ENCODE measurements at regions not wholly inside any gene's neighbourhood (a gene's known extent, or its start where the extent isn't known, plus 50 kb on each side); places are given as distances from the start of the nearest gene placed in this dataset.

DNA sequence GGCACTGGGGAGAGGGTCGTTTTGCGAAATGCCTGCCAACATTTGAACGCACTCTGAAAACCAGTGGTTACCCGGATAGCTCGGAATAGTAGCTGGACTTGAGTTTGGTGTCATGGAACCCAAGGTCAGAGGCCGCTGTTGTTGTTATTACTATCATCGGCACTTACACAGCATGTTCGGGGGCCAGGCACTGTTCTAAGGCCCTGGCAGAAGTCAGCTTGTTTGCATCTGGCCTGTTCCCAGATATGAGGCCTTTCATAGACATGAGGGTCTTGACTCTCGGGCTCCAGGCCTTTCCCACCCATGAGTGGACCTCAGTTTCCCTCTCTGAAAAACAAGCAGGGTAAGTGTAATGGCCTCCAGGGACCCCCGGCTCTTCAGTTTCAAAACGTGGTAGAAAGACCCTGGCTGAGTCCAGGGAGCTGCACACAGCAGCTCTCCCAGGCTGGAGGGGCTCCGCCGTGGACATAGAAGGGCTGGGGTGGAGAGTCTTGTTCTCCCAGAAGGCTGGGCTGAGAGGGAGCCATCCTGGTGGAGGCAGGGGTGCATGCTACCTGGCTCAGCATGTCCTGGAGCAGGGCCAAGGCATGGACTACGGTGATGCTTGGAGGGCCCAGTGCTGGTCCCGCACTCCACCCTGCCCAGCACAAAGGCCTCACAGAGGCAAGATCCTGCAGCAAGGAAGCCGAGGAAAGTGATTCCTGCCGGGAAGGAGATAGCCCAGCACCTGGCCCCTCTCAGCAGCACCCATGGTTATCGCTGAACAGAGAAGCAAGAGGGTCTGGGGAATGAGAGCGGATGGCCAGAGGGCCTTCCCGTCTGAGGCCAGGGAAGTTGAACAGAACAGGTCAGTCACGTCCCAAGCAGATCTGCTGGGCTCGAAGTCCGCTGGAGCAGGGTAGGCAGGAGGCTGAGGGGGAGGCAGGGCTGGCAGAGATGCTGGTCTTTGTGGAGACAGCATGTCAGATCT, 63.5 kb upstream of the C14orf180 start:
- Histone ChIP-seq H4K20me1 (ENCODE audit: insufficient read depth, poor library complexity, severe bottlenecking) (no peaks in the 10 kb centered on the region), H3K27me3 (no peaks in the 10 kb centered on the region), H3K4me2 (no peak overlapping the region), H3K9me2 (replicated peaks; ENCODE audit: insufficient read depth) (no peaks in the 10 kb centered on the region), H3K4me1 (ENCODE audit: insufficient read depth) (no peaks in the 10 kb centered on the region), H3K36me3 (replicated peaks; ENCODE audit: insufficient read depth, low read depth) (no peaks in the 10 kb centered on the region), H3K27ac (no peak overlapping the region), H2AFZ (no peak overlapping the region), H3K9me3 (ENCODE audit: low read depth) (no peaks in the 10 kb centered on the region), H3K4me3 (no peak overlapping the region), H3K79me2 (no peaks in the 10 kb centered on the region)
- no peak for DNase-seq (ENCODE audit: low spot score)
- TF ChIP-seq, protein P1, sequence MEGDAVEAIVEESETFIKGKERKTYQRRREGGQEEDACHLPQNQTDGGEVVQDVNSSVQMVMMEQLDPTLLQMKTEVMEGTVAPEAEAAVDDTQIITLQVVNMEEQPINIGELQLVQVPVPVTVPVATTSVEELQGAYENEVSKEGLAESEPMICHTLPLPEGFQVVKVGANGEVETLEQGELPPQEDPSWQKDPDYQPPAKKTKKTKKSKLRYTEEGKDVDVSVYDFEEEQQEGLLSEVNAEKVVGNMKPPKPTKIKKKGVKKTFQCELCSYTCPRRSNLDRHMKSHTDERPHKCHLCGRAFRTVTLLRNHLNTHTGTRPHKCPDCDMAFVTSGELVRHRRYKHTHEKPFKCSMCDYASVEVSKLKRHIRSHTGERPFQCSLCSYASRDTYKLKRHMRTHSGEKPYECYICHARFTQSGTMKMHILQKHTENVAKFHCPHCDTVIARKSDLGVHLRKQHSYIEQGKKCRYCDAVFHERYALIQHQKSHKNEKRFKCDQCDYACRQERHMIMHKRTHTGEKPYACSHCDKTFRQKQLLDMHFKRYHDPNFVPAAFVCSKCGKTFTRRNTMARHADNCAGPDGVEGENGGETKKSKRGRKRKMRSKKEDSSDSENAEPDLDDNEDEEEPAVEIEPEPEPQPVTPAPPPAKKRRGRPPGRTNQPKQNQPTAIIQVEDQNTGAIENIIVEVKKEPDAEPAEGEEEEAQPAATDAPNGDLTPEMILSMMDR (IDR thresholded peaks at IDR 0.05; ENCODE audit: poor library complexity) = no peak
- TF ChIP-seq EZH2phosphoT487 (IDR thresholded peaks at IDR 0.05; ENCODE audit: low read depth, severe bottlenecking, unreplicated experiment) (no peak), EZH2 (IDR thresholded peaks at IDR 0.05; ENCODE audit: borderline replicate concordance) (no peak)
- WGBS (ENCODE audit: low lambda C conversion rate, missing lambda C conversion rate) = 87% methylated on average over 23 of the region's 23 CpGs

DNA sequence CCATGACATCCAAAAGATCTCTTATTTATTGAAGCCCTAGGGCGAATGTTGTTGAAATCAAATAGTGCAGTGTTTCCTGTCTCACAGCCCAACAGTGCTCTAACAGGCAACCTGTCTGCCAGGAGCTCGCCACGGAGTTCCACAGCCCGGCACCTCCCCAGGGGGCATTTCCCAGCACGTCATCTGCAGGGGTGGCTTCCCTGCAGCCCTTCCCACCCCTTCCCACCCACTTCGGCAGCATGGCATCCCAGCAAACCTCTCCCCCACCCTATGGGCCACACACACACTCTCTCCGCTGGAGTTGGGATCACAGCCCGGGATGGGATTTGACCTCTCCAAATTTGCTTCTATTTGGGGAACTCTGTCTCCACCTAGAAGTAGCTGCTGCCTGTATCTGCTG, 62.7 kb upstream of the C14orf180 start:
- no peaks in the 10 kb centered on the region for H3K27me3 ChIP-seq
- 59% methylated on average over 8 of the region's 8 CpGs for WGBS (ENCODE audit: low lambda C conversion rate, missing lambda C conversion rate)
- TF ChIP-seq, protein P1 (IDR thresholded peaks at IDR 0.05; ENCODE audit: poor library complexity) = no peak
- TF ChIP-seq EZH2 (IDR thresholded peaks at IDR 0.05; ENCODE audit: borderline replicate concordance) (no peak), EZH2phosphoT487 (IDR thresholded peaks at IDR 0.05; ENCODE audit: low read depth, severe bottlenecking, unreplicated experiment) (no peak)
- no peaks in the 10 kb centered on the region for H3K79me2 ChIP-seq
- no peak overlapping the region for H3K4me3 ChIP-seq
- H3K4me2 ChIP-seq = no peak overlapping the region
- no peaks in the 10 kb centered on the region for H3K36me3 ChIP-seq (replicated peaks; ENCODE audit: insufficient read depth, low read depth)
- no peak overlapping the region for H3K27ac ChIP-seq
- no peak overlapping the region for H2AFZ ChIP-seq
- no peaks in the 10 kb centered on the region for H3K4me1 ChIP-seq (ENCODE audit: insufficient read depth)
- H3K9me2 ChIP-seq (replicated peaks; ENCODE audit: insufficient read depth) = no peaks in the 10 kb centered on the region
- no peaks in the 10 kb centered on the region for H4K20me1 ChIP-seq (ENCODE audit: insufficient read depth, poor library complexity, severe bottlenecking)
- H3K9me3 ChIP-seq (ENCODE audit: low read depth) = no peaks in the 10 kb centered on the region
- DNase-seq (ENCODE audit: low spot score) = no peak

DNA sequence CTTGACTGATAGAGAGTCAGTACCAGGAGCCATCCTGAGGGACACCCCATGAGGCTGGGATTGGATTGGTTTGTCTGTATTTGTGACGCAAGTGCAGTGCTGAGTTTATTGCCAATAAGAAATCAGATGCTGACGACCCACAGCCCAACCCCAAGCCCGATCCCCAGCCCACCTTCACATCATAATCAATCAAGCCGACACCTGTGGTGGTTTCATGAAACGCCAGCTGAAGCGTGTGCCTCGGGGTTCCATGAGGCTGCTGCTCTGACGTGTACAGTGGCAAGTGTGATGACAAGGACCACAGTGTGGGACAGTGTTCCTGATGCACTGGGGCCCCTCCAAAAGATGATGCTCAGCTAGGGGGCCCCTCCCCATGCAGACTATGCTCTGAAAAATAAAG, 62.1 kb upstream of the C14orf180 start:
- TF ChIP-seq EZH2phosphoT487 (IDR thresholded peaks at IDR 0.05; ENCODE audit: low read depth, severe bottlenecking, unreplicated experiment) (no peak), EZH2 (IDR thresholded peaks at IDR 0.05; ENCODE audit: borderline replicate concordance) (no peak)
- TF ChIP-seq, protein P1 (IDR thresholded peaks at IDR 0.05; ENCODE audit: poor library complexity) = no peak
- Histone ChIP-seq H4K20me1 (ENCODE audit: insufficient read depth, poor library complexity, severe bottlenecking) (no peaks in the 10 kb centered on the region), H3K27me3 (no peaks in the 10 kb centered on the region), H3K4me3 (no peak overlapping the region), H3K9me3 (ENCODE audit: low read depth) (no peaks in the 10 kb centered on the region), H3K36me3 (replicated peaks; ENCODE audit: insufficient read depth, low read depth) (no peaks in the 10 kb centered on the region), H3K9me2 (replicated peaks; ENCODE audit: insufficient read depth) (no peaks in the 10 kb centered on the region), H3K4me2 (no peak overlapping the region), H2AFZ (no peak overlapping the region), H3K79me2 (no peaks in the 10 kb centered on the region), H3K4me1 (ENCODE audit: insufficient read depth) (no peaks in the 10 kb centered on the region), H3K27ac (no peak overlapping the region)
- no peak for DNase-seq (ENCODE audit: low spot score)
- 93% methylated on average over 8 of the region's 8 CpGs for WGBS (ENCODE audit: low lambda C conversion rate, missing lambda C conversion rate)
